GM12864 (cell line): ENCODE measurements at regions not wholly inside any gene's neighbourhood (a gene's known extent, or its start where the extent isn't known, plus 50 kb on each side); places are given as distances from the start of the nearest gene placed in this dataset.

Experiments used
- DNase-seq: peaks from one replicate; pipeline ENCODE4 v3.0.0-alpha.2; 2011; ENCODE audit warnings: low read depth
- H3K4me3 ChIP-seq: 2 replicates; pipeline ENCODE4 v1.5.1; 2011; ENCODE audit warnings: mild to moderate bottlenecking, low read depth, low read length, control low read depth
- TF ChIP-seq, protein P1 (sequence below): IDR thresholded peaks from 2 replicates; pipeline ENCODE4 v1.5.1; 2011; ENCODE audit warnings: low read depth, mild to moderate bottlenecking, moderate library complexity, low read length, control low read depth, inconsistent platforms; ENCODE audit errors: missing control alignments

DNA sequence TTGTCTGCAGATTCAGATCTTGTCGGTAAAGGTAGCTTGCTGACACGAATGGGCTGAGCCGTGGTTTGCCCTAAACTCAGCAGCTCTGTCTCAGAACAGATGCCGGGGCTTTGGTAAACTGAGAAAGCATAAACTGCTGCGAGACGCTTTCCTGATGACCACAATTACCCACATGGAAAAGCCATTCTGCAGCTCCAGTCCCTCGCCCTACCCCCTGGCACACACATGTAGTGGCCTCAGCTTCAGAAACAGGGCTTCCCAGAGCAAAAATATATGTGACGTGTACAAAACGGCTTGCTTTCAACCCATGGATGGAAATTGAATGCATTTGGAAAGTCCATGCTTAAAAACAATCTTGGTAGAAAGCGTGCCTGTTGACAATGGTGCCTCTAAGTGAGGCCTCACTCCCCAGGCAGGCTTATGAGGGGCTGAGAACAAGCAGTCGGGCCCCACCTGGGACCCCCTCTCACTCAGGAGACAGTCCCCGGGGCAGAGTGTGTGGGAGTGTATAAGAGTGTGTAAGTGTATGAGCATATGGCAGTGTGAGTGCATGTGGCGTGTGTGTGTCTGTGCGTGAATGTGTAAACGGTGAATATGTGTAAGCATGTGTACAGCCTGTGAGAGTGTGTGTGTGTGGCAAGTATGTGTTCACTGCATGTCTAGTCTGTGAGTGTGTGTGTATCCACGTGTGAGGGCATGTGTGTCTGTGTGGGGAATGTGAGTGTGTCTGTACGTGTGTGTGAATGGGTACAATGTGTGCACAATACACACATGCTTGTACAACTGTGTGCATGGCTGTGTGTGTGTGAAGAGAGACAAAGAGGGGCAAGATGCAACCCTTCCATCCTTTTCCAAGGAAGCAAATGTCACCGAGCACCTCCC lies 88.2 kb upstream of the SMIM23 start:
- DNase-seq, result peak; percentile 16
- H3K4me3 ChIP-seq, result no peak overlapping the region
- TF ChIP-seq, protein P1, sequence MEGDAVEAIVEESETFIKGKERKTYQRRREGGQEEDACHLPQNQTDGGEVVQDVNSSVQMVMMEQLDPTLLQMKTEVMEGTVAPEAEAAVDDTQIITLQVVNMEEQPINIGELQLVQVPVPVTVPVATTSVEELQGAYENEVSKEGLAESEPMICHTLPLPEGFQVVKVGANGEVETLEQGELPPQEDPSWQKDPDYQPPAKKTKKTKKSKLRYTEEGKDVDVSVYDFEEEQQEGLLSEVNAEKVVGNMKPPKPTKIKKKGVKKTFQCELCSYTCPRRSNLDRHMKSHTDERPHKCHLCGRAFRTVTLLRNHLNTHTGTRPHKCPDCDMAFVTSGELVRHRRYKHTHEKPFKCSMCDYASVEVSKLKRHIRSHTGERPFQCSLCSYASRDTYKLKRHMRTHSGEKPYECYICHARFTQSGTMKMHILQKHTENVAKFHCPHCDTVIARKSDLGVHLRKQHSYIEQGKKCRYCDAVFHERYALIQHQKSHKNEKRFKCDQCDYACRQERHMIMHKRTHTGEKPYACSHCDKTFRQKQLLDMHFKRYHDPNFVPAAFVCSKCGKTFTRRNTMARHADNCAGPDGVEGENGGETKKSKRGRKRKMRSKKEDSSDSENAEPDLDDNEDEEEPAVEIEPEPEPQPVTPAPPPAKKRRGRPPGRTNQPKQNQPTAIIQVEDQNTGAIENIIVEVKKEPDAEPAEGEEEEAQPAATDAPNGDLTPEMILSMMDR, result no peak

DNA sequence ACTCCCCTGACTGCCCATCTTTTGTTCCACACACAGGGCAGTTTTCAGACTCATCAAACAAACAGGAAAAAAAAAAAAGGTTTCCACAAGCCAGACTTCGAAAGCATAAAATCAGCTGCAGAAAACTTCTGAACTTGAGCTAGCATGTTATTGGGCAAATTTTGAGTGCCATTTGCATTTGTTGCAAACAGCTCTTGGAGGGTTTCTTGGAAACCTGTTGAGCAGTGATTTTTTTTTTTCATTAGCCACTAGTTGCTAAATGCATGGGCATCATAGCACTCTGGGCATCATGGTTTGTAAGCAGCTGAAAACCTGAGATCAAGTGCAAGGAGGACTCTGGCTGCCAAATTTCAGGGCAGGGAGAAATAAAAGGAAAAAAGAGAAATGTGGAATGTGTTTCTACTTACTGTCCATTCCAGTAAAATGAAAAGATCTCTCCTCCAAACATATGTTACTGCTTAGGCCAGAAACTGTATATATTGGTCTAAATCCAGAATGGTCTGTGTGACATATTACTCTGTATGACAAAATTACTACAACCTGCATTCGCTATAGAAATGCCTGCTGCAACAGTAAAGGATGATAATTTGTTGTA lies 85.2 kb upstream of the SMIM23 start:
- H3K4me3 ChIP-seq, result no peak overlapping the region
- TF ChIP-seq, protein P1, result no peak
- no peak for DNase-seq

DNA sequence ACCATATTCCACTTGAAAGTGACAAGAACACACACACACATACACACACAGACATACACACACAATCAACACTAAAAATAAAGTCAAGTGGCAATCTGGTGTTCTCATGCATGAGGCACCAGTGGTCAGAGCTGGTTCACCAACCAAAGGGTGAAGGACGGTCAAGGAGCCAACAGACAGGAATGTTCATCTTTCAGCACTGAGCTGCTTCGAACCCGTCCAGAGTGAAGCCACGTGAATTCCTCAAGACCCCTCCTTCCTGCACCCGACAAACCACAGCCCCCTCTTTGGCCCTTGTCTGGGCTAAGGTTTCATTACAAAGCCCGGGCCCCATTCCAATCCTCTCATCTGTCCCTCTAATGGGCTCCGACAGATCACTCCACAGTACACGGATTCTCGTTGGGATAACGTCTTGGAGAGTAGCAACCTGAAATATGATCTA lies 84.5 kb upstream of the SMIM23 start:
- no peak overlapping the region for H3K4me3 ChIP-seq
- TF ChIP-seq, protein P1, result no peak
- DNase-seq, result no peak

DNA sequence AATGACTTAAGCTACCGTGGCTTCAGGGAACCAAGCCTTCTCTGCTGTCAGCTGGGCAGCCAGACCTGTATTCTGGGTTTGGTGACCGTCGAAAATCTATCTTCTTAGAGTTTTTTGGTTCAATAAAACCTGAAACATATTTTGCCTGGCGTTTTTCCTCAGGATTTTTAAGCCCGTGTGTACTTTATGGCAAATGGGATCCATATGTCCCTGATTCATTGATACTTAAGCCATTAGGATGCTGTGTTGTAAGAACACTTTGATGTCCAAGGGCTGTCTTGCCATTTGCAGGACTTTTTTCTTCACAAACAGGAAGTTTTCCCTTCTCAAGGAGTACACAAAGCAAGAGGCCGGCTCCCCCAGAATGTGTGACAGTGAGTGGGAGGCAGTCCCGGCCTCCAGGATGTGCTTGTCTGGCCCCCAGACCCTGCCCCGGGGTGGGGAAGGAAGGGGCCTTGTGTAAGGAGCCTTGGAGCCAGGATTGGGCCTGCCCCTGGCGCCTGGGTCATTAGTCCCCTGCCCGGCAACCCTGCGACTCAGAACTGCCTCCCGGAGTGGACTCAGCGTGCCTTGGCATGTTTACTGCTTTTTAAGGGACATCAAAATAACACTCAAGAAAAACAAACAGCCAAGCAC lies 83.4 kb upstream of the SMIM23 start:
- TF ChIP-seq, protein P1, result no peak
- no peak for DNase-seq
- no peak overlapping the region for H3K4me3 ChIP-seq

DNA sequence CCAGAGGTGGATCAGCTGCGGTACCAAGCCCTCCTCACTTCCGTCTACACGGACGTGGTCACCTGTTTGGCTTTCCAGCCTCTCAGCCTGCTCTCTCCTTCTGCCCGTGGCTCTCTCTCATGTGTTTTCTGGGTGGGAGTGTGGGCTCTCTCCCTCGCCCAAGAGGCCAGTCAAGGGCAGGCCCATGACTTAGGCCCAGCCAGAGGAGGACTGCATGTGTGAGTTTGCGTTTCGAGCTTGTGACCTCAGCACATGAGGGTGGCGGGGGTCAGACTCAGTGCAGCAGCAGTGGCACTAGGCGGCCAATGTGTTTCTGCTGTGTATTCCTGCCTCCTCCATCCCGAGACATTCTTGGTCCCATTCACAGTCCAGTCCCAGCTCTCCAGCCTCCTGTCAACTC lies 82.5 kb upstream of the SMIM23 start:
- DNase-seq, result no peak
- H3K4me3 ChIP-seq, result no peak overlapping the region
- TF ChIP-seq, protein P1, result no peak

DNA sequence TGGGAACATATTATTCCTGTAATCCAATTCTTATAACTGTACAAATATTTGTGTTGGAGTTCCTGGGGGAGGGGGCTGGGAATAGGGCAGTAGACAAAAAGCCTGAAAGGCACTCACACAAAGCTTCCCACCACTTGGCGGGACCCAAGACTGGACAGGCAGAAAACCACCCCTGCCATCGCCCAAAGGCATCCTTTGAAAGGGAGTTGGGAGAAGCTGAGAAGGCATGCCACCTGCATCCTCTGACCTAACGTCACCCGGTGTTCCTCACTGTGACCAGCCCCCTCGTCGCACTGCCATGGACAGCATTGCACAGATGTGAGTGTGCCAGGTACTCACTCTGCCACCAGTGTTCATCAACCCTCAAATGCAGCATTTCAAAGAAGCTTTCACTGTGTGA lies 80.6 kb upstream of the SMIM23 start:
- TF ChIP-seq, protein P1, result no peak
- no peak overlapping the region for H3K4me3 ChIP-seq
- DNase-seq, result no peak
